Stomach (tissue), 8 donors: ENCODE measurements at regions not wholly inside any gene's neighbourhood (a gene's known extent, or its start where the extent isn't known, plus 50 kb on each side); places are given as distances from the start of the nearest gene placed in this dataset.

Experiments used
- DNase-seq, 2 donors: peaks; one replicate each; pipeline versions ENCODE4 v3.0.0 to v3.0.0-alpha.2; 2013 to 2019
- H3K27ac ChIP-seq, 5 donors: fragments of 200-600 bp in 4 of 5; sonication (generic) in 4 of 5; one replicate each; pipeline ENCODE4 v1.5.1; 2013 to 2019; ENCODE audit warnings: mild to moderate bottlenecking in 1 of 5, moderate library complexity in 1 of 5
- H3K27me3 ChIP-seq, 3 donors: fragments of 200-600 bp; sonication (generic); one replicate each; pipeline ENCODE4 v1.5.1; 2017 to 2019; ENCODE audit warnings: mixed run types in 1 of 3
- H3K36me3 ChIP-seq, 4 donors: fragments of 200-600 bp; sonication (generic); 1 replicate in 3 of 4; 2 replicates in 1 of 4; pipeline ENCODE4 v1.5.1; 2016 to 2019
- H3K4me1 ChIP-seq, 4 donors: fragments of 200-600 bp; sonication (generic); one replicate each; pipeline ENCODE4 v1.5.1; 2016 to 2019
- H3K4me3 ChIP-seq, 4 donors: fragments of 200-600 bp; sonication (generic) in 3 of 4; one replicate each; pipeline ENCODE4 v1.5.1; 2016 to 2019; ENCODE audit warnings: mild to moderate bottlenecking in 1 of 4
- H3K9me3 ChIP-seq, 4 donors: fragments of 200-600 bp; sonication (generic); one replicate each; pipeline ENCODE4 v1.5.1; 2016 to 2019
- CTCF ChIP-seq, 7 experiments: fragments of 450-650 bp in 4 of 7; fragments of 200-600 bp in 3 of 7; sonication (generic) in 3 of 7; IDR thresholded peaks; one replicate each; pipeline ENCODE4 v1.5.1; 2016 to 2019; ENCODE audit warnings: antibody characterized with exemption in 7 of 7, control low read depth in 2 of 7, mild to moderate bottlenecking in 1 of 7
- EP300 ChIP-seq: sonication (generic); formaldehyde crosslinking; IDR thresholded peaks from one replicate; pipeline ENCODE4 v1.6.1; 2017; ENCODE audit warnings: antibody characterized with exemption
- POLR2A ChIP-seq, 4 donors: fragments of 450-650 bp; IDR thresholded peaks; one replicate each; pipeline ENCODE4 v1.6.1; 2016; ENCODE audit warnings: antibody characterized with exemption in 4 of 4, control low read depth in 2 of 4, mild to moderate bottlenecking in 1 of 4, moderate library complexity in 1 of 4
- POLR2AphosphoS5 ChIP-seq, 3 donors: sonication (generic); formaldehyde crosslinking; IDR thresholded peaks; one replicate each; pipeline ENCODE4 v1.6.1; 2016; ENCODE audit warnings: antibody characterized with exemption in 3 of 3
- WGBS, 5 donors: extraction: QIAGEN DNeasy Blood & Tissue Kit in 3 of 5; methylation state at CpG; one replicate each; pipeline versions ENCODE4 v1.1.5 to v1.1.7; 2013 to 2018; 5-methylcytosine and 5-hydroxymethylcytosine counted together
- intact Hi-C: fragments of 100-400 bp; cut with DNase I; formaldehyde crosslinking; loops from one replicate; pipeline ENCODE4 v1.15.1; 2023; ENCODE audit warnings: low total_unique reads
- donor health status: healthy with polysubstance abuse.
- donor health status: Bipolar disorder and iron deficiency.
- donor health status: healthy.

- Histone ChIP-seq H3K4me3 (peak overlapping the region in 1 of 4 donors; percentile 49), H3K4me1 (peaks cover 23 to 33% (median 28%) of the 10 kb centered on the region in 4 donors), H3K9me3 (no peaks in the 10 kb centered on the region), H3K36me3 (no peaks in the 10 kb centered on the region), H3K27ac (no peak overlapping the region), H3K27me3 (peaks cover 25 to 81% (median 60%) of the 10 kb centered on the region in 3 donors)
- TF ChIP-seq CTCF (IDR thresholded peaks at IDR 0.05) (no peak), POLR2A (IDR thresholded peaks at IDR 0.05) (no peak), POLR2AphosphoS5 (IDR thresholded peaks at IDR 0.05) (no peak), EP300 (no peak)
- intact Hi-C loops: loop anchor here (10.0 kb wide), 1 partner anchor 523 kb away; no protein-coding TSS in a partner anchor
- DNase-seq: no peak
- 13 to 25% (median 18%) methylated on average over 19 to 21 of the region's 21 CpGs for WGBS, 5 donors
Measured at GRCh38 chr1:47708019-47708535, 270.2 kb downstream of the FOXD2 start.

GRCh38 chr1:47708658-47709018 lies 270.8 kb downstream of the FOXD2 start:
- TF ChIP-seq POLR2A (IDR thresholded peaks at IDR 0.05) (no peak), POLR2AphosphoS5 (IDR thresholded peaks at IDR 0.05) (no peak), EP300 (no peak), CTCF (IDR thresholded peaks at IDR 0.05) (no peak)
- intact Hi-C loops: loop anchor here (10.0 kb wide), 1 partner anchor 524 kb away; no protein-coding TSS in a partner anchor
- Histone ChIP-seq H3K4me1 (peaks cover 23 to 33% (median 28%) of the 10 kb centered on the region in 4 donors), H3K9me3 (no peaks in the 10 kb centered on the region), H3K36me3 (no peaks in the 10 kb centered on the region), H3K27me3 (peaks cover 25 to 87% (median 64%) of the 10 kb centered on the region in 3 donors), H3K4me3 (peak overlapping the region; percentile 33 to 49 (median 36)), H3K27ac (no peak overlapping the region)
- DNase-seq: no peak
- 6 to 8% (median 6%) methylated on average over 19 to 25 of the region's 25 CpGs for WGBS, 5 donors

- intact Hi-C loops: loop anchor here (10.0 kb wide), 1 partner anchor 524 kb away; no protein-coding TSS in a partner anchor
- Histone ChIP-seq H3K27me3 (peaks cover 25 to 93% (median 66%) of the 10 kb centered on the region in 3 donors), H3K9me3 (no peaks in the 10 kb centered on the region), H3K4me3 (peak overlapping the region; percentile 33 to 49 (median 36)), H3K4me1 (peaks cover 23 to 33% (median 28%) of the 10 kb centered on the region in 4 donors), H3K27ac (no peak overlapping the region), H3K36me3 (no peaks in the 10 kb centered on the region)
- TF ChIP-seq CTCF (IDR thresholded peaks at IDR 0.05): peak in 1 of 7 experiments; percentile 26
- no peak for TF ChIP-seq POLR2A (IDR thresholded peaks at IDR 0.05)
- peak in 1 of 2 donors; percentile 76 for DNase-seq
- 0 to 3% (median 1%) methylated on average over 11 to 82 of the region's 82 CpGs for WGBS, 5 donors
Measured at GRCh38 chr1:47709019-47709871, 271.4 kb downstream of the FOXD2 start.

- Histone ChIP-seq H3K27me3 (peaks cover 25 to 94% (median 66%) of the 10 kb centered on the region in 3 donors), H3K9me3 (no peaks in the 10 kb centered on the region), H3K27ac (no peak overlapping the region), H3K4me1 (peaks cover 23 to 33% (median 28%) of the 10 kb centered on the region in 4 donors), H3K36me3 (no peaks in the 10 kb centered on the region), H3K4me3 (peak overlapping the region; percentile 33 to 49 (median 36))
- no peak for DNase-seq
- WGBS, 5 donors: 1 to 4% (median 1%) methylated on average over 9 to 25 of the region's 25 CpGs
- intact Hi-C loops: loop anchor here (5.0 to 10.0 kb wide), 3 partner anchors 175 to 525 kb away; no protein-coding TSS in a partner anchor
- TF ChIP-seq EP300 (no peak), POLR2A (IDR thresholded peaks at IDR 0.05) (no peak), POLR2AphosphoS5 (IDR thresholded peaks at IDR 0.05) (no peak), CTCF (IDR thresholded peaks at IDR 0.05) (no peak)
Measured at GRCh38 chr1:47709872-47710231, 272.0 kb downstream of the FOXD2 start.
